Transverse colon (tissue), 4 donors: ENCODE measurements at regions not wholly inside any gene's neighbourhood (a gene's known extent, or its start where the extent isn't known, plus 50 kb on each side); places are given as distances from the start of the nearest gene placed in this dataset.

Source experiments
- DNase-seq: peaks from one replicate; pipeline ENCODE4 v3.0.0-alpha.2; 2019
- H3K27ac ChIP-seq, 4 donors: fragments of 200-600 bp; sonication (generic); 2 replicates each; pipeline ENCODE4 v1.5.1; 2016 to 2018; ENCODE audit warnings: inconsistent platforms in 4 of 4
- H3K27me3 ChIP-seq: fragments of 200-600 bp; sonication (generic); 2 replicates; pipeline ENCODE4 v1.5.1; 2017; ENCODE audit warnings: inconsistent platforms
- H3K36me3 ChIP-seq, 4 donors: fragments of 200-600 bp; sonication (generic); 2 replicates each; pipeline ENCODE4 v1.5.1; 2017 to 2019; ENCODE audit warnings: inconsistent platforms in 4 of 4
- H3K4me1 ChIP-seq, 4 donors: fragments of 200-600 bp; sonication (generic); 2 replicates each; pipeline ENCODE4 v1.5.1; 2017 to 2020; ENCODE audit warnings: inconsistent platforms in 4 of 4
- H3K4me3 ChIP-seq, 4 donors: fragments of 200-600 bp; sonication (generic); 1 replicate in 1 of 4; 2 replicates in 3 of 4; pipeline versions ENCODE4 v1.5.1 to v1.6.1; 2017 to 2019; ENCODE audit warnings: inconsistent platforms in 4 of 4
- H3K9me3 ChIP-seq, 2 donors: fragments of 200-600 bp; sonication (generic); 2 replicates each; pipeline ENCODE4 v1.5.1; 2017 to 2019; ENCODE audit warnings: inconsistent platforms in 2 of 2
- CTCF ChIP-seq, 5 experiments: fragments of 200-600 bp in 3 of 5; fragments of 450-650 bp in 2 of 5; sonication (generic) in 3 of 5; IDR thresholded peaks; 1 replicate in 2 of 5; 2 replicates in 3 of 5; pipeline ENCODE4 v1.5.1; 2016 to 2017; ENCODE audit warnings: antibody characterized with exemption in 5 of 5, inconsistent platforms in 3 of 5, mild to moderate bottlenecking in 2 of 5, moderate library complexity in 1 of 5
- EP300 ChIP-seq: sonication (generic); formaldehyde crosslinking; IDR thresholded peaks from one replicate; pipeline ENCODE4 v1.6.1; 2017; ENCODE audit warnings: antibody characterized with exemption, low read depth
- POLR2A ChIP-seq: fragments of 450-650 bp; IDR thresholded peaks from one replicate; pipeline ENCODE4 v1.6.1; 2016; ENCODE audit warnings: antibody characterized with exemption, mild to moderate bottlenecking, moderate library complexity
- POLR2AphosphoS5 ChIP-seq, 3 donors: sonication (generic); formaldehyde crosslinking; IDR thresholded peaks; one replicate each; pipeline ENCODE4 v1.6.1; 2016; ENCODE audit warnings: antibody characterized with exemption in 3 of 3
- WGBS, 2 donors: methylation state at CpG; one replicate each; pipeline ENCODE4 v1.1.5; 2018; ENCODE audit warnings: low coverage in 1 of 2; 5-methylcytosine and 5-hydroxymethylcytosine counted together
- in situ Hi-C, 4 donors: fragments of 200-750 bp; cut with MboI; loops; one replicate each; pipeline versions ENCODE4 v1.15.0 to v1.15.1; 2017; ENCODE audit warnings: low sequenced_read_pairs in 3 of 4, low pct_ligation_motif_present in 1 of 4, low pct_unique_long_range_greater_than_20kb in 1 of 4
- intact Hi-C: fragments of 100-400 bp; cut with DNase I; formaldehyde crosslinking; loops from one replicate; pipeline ENCODE4 v1.15.1; 2023; ENCODE audit warnings: low total_unique reads

- no peaks in the 10 kb centered on the region for H3K4me1 ChIP-seq
- no peak overlapping the region for H3K4me3 ChIP-seq
- intact Hi-C loops: loop anchor here (5.0 kb wide), 1 partner anchor 1871 kb away; no protein-coding TSS in a partner anchor
- H3K27me3 ChIP-seq: no peaks in the 10 kb centered on the region
- peaks cover 0 to 3% of the 10 kb centered on the region in 2 donors for H3K9me3 ChIP-seq
- TF ChIP-seq POLR2A (no peak), POLR2AphosphoS5 (IDR thresholded peaks at IDR 0.05) (no peak), EP300 (no peak), CTCF (IDR thresholded peaks at IDR 0.05) (no peak)
- no peak for DNase-seq
- H3K27ac ChIP-seq: no peak overlapping the region
- no peaks in the 10 kb centered on the region for H3K36me3 ChIP-seq
- in situ Hi-C loops: no loop called here
These were observed 234.1 kb upstream of the PRICKLE1 start for GRCh38 chr12:42823679-42824078.

GRCh38 chr12:42819846-42820245 is 230.3 kb upstream of the PRICKLE1 start:
- intact Hi-C loops: loop anchor here (5.0 kb wide), 1 partner anchor 1868 kb away; no protein-coding TSS in a partner anchor
- no peaks in the 10 kb centered on the region for H3K4me1 ChIP-seq
- H3K4me3 ChIP-seq: no peak overlapping the region
- no peak overlapping the region for H3K27ac ChIP-seq
- 27 to 35% methylated on average over 6 of the region's 6 CpGs for WGBS, 2 donors
- H3K9me3 ChIP-seq: no peaks in the 10 kb centered on the region
- no peak for DNase-seq
- no peaks in the 10 kb centered on the region for H3K27me3 ChIP-seq
- in situ Hi-C loops: no loop called here
- TF ChIP-seq POLR2AphosphoS5 (IDR thresholded peaks at IDR 0.05) (no peak), POLR2A (no peak), CTCF (IDR thresholded peaks at IDR 0.05) (no peak), EP300 (no peak)
- H3K36me3 ChIP-seq: no peaks in the 10 kb centered on the region

- WGBS, 2 donors: 31 to 38% methylated on average over 2 of the region's 2 CpGs
- no peaks in the 10 kb centered on the region for H3K27me3 ChIP-seq
- TF ChIP-seq EP300 (no peak), CTCF (IDR thresholded peaks at IDR 0.05) (no peak), POLR2AphosphoS5 (IDR thresholded peaks at IDR 0.05) (no peak), POLR2A (no peak)
- no peak overlapping the region for H3K4me3 ChIP-seq
- H3K9me3 ChIP-seq: no peaks in the 10 kb centered on the region
- DNase-seq: no peak
- no peak overlapping the region for H3K27ac ChIP-seq
- intact Hi-C loops (no loop called here), in situ Hi-C loops (no loop called here)
- H3K36me3 ChIP-seq: no peaks in the 10 kb centered on the region
- H3K4me1 ChIP-seq: no peaks in the 10 kb centered on the region
These were observed 225.5 kb upstream of the PRICKLE1 start for GRCh38 chr12:42815068-42815467.

GRCh38 chr12:42812871-42813270 is 223.3 kb upstream of the PRICKLE1 start:
- Histone ChIP-seq H3K4me1 (no peaks in the 10 kb centered on the region), H3K27ac (no peak overlapping the region), H3K27me3 (no peaks in the 10 kb centered on the region), H3K4me3 (no peak overlapping the region), H3K36me3 (no peaks in the 10 kb centered on the region), H3K9me3 (no peaks in the 10 kb centered on the region)
- TF ChIP-seq POLR2AphosphoS5 (IDR thresholded peaks at IDR 0.05) (no peak), EP300 (no peak), CTCF (IDR thresholded peaks at IDR 0.05) (no peak), POLR2A (no peak)
- intact Hi-C loops: no loop called here
- DNase-seq: no peak
- in situ Hi-C loops: no loop called here
- WGBS, 2 donors: 63 to 64% methylated on average over 3 of the region's 3 CpGs
